ENCODE measurements at regions not wholly inside any gene's neighbourhood (a gene's known extent, or its start where the extent isn't known, plus 50 kb on each side); places are given as distances from the start of the nearest gene placed in this dataset.

DNA sequence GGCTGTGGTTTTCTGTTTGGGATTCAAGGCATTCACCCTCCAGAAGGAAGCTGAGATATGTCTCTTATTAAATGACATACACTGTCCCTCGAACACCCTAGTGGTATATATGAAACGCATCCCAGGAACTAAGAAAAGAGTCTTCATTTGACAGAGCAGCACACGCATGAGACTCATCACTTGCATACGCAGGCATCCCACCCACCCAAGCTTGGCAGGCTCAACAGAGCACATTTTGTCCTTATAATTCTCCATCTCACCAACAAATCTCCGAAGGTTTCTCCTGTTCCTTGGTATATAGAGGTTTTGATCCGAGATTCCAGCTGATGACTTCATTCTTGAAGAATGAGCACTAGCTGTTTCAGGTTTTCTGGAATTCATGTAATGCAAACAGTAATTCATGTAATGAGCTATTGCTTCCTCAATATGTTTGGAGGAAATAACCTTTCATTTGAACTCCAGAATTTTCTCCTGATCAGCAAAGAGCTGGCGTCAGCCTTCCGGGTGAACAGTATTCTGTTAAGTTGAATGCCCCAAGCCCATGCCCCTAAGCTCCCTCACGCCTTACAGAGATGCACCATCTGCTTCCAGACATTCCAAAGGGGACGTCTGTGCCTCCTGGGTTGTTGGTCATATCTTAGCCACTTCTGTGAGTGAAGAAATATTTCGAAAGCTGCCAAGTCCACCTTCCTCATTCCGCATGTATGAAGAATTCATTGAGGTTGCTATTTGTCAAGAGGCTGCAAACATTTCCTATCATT is 66.0 kb upstream of the CDH4 start:
- TF ChIP-seq, protein P1, sequence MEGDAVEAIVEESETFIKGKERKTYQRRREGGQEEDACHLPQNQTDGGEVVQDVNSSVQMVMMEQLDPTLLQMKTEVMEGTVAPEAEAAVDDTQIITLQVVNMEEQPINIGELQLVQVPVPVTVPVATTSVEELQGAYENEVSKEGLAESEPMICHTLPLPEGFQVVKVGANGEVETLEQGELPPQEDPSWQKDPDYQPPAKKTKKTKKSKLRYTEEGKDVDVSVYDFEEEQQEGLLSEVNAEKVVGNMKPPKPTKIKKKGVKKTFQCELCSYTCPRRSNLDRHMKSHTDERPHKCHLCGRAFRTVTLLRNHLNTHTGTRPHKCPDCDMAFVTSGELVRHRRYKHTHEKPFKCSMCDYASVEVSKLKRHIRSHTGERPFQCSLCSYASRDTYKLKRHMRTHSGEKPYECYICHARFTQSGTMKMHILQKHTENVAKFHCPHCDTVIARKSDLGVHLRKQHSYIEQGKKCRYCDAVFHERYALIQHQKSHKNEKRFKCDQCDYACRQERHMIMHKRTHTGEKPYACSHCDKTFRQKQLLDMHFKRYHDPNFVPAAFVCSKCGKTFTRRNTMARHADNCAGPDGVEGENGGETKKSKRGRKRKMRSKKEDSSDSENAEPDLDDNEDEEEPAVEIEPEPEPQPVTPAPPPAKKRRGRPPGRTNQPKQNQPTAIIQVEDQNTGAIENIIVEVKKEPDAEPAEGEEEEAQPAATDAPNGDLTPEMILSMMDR (conservative IDR thresholded peaks at IDR 0.05), result no peak
- TF ChIP-seq ZFX (IDR thresholded peaks at IDR 0.05), result no peak
